ENCODE measurements at regions not wholly inside any gene's neighbourhood (a gene's known extent, or its start where the extent isn't known, plus 50 kb on each side); places are given as distances from the start of the nearest gene placed in this dataset.

GRCh38 chr1:147475488-147475887 is 65.8 kb upstream of the BCL9 start:
- TF ChIP-seq CTCF (conservative IDR thresholded peaks at IDR 0.05): no peak
- TF ChIP-seq ZFX (IDR thresholded peaks at IDR 0.05): no peak

Measured in C4-2B (cell line).